Neural cell (in vitro differentiated cells): ENCODE measurements at regions not wholly inside any gene's neighbourhood (a gene's known extent, or its start where the extent isn't known, plus 50 kb on each side); places are given as distances from the start of the nearest gene placed in this dataset.
"Not testable (repeated sequence)": the region's sequence is repeated elsewhere in the genome, so short reads cannot be mapped to it uniquely, and the experiment has no call there.

ENCODE experiments used
- H2AFZ ChIP-seq: fragments of 200-600, 300-800 bp; sonication (generic), shearing (Covaris generic); 2 replicates; pipeline ENCODE4 v1.6.0; 2014; ENCODE audit warnings: low read depth, mild to moderate bottlenecking, antibody characterized with exemption, low read length, moderate library complexity
- H3F3A ChIP-seq: fragments of 200-600 bp; shearing (Covaris generic); 2 replicates; pipeline ENCODE4 v1.6.1; 2016; ENCODE audit warnings: mild to moderate bottlenecking, moderate library complexity, mixed read lengths, antibody characterized with exemption, low read length; ENCODE audit not compliant: insufficient read depth, poor library complexity, severe bottlenecking
- H3K27ac ChIP-seq: fragments of 200-600, 300-800 bp; sonication (generic), shearing (Covaris generic); 2 replicates; pipeline ENCODE4 v1.5.1; 2014; ENCODE audit warnings: mild to moderate bottlenecking, low read length, moderate library complexity
- H3K27me3 ChIP-seq: fragments of 300-800, 200-600 bp; sonication (generic), shearing (Covaris generic); 2 replicates; pipeline ENCODE4 v1.6.0; 2014; ENCODE audit warnings: mild to moderate bottlenecking, low read depth, low read length, moderate library complexity; ENCODE audit not compliant: insufficient read depth
- H3K36me3 ChIP-seq: fragments of 300-800, 200-600 bp; sonication (generic), shearing (Covaris generic); 2 replicates; pipeline ENCODE4 v1.5.1; 2014; ENCODE audit warnings: mild to moderate bottlenecking, antibody characterized with exemption, low read length, moderate library complexity; ENCODE audit not compliant: insufficient read depth
- H3K4me2 ChIP-seq: fragments of 300-800, 200-600 bp; sonication (generic), shearing (Covaris generic); 2 replicates; pipeline ENCODE4 v1.6.0; 2014; ENCODE audit warnings: mild to moderate bottlenecking, low read length
- H3K4me3 ChIP-seq: fragments of 300-800, 200-600 bp; sonication (generic), shearing (Covaris generic); 2 replicates; pipeline ENCODE4 v1.5.1; 2014; ENCODE audit warnings: mild to moderate bottlenecking, low read length, moderate library complexity
- H3K79me2 ChIP-seq: fragments of 200-600 bp; shearing (Covaris generic); replicated peaks from 2 replicates; pipeline ENCODE4 v1.6.0; 2014; ENCODE audit warnings: mild to moderate bottlenecking, low read length, moderate library complexity; ENCODE audit not compliant: insufficient read depth
- H3K9ac ChIP-seq: fragments of 300-800, 200-600 bp; sonication (generic), shearing (Covaris generic); 2 replicates; pipeline ENCODE4 v1.6.1; 2016; ENCODE audit warnings: mild to moderate bottlenecking, low read length, mixed read lengths
- H3K9me2 ChIP-seq: fragments of 200-600 bp; shearing (Covaris generic); 2 replicates; pipeline ENCODE4 v1.6.1; 2016; ENCODE audit warnings: mild to moderate bottlenecking, low read length, mixed read lengths; ENCODE audit not compliant: insufficient read depth
- H3K9me3 ChIP-seq: fragments of 200-600, 300-800 bp; sonication (generic), shearing (Covaris generic); 2 replicates; pipeline ENCODE4 v1.6.1; 2016; ENCODE audit warnings: mild to moderate bottlenecking, mixed run types, low read length, moderate library complexity, mixed read lengths
- H4K20me1 ChIP-seq: fragments of 200-600 bp; shearing (Covaris generic); 2 replicates; pipeline ENCODE4 v1.6.1; 2016; ENCODE audit warnings: mild to moderate bottlenecking, mixed run types; ENCODE audit not compliant: insufficient read depth
- CTCF ChIP-seq: fragments of 450-650 bp; IDR thresholded peaks from 2 replicates; pipeline ENCODE4 v1.5.1; 2014; ENCODE audit warnings: antibody characterized with exemption, mild to moderate bottlenecking, moderate library complexity; ENCODE audit not compliant: poor library complexity, severe bottlenecking
- EP300 ChIP-seq: fragments of 450-650 bp; conservative IDR thresholded peaks from 2 replicates; pipeline ENCODE4 v1.6.1; 2014; ENCODE audit warnings: antibody characterized with exemption, mild to moderate bottlenecking, moderate library complexity; ENCODE audit not compliant: poor library complexity, severe bottlenecking
- EZH2 ChIP-seq: fragments of 200-600, 300-800 bp; shearing (Covaris generic), sonication (generic); IDR thresholded peaks from 2 replicates; pipeline ENCODE4 v1.6.1; 2014; ENCODE audit warnings: antibody characterized with exemption, low read length, borderline replicate concordance, mild to moderate bottlenecking; ENCODE audit not compliant: insufficient read depth, poor library complexity, severe bottlenecking
- MXI1 ChIP-seq: fragments of 450-650 bp; conservative IDR thresholded peaks from 2 replicates; pipeline ENCODE4 v1.6.1; 2014; ENCODE audit warnings: antibody characterized with exemption, mild to moderate bottlenecking; ENCODE audit not compliant: poor library complexity, severe bottlenecking
- POLR2AphosphoS5 ChIP-seq: IDR thresholded peaks from 2 replicates; pipeline ENCODE4 v1.6.1; 2012
- RAD21 ChIP-seq: fragments of 450-650 bp; conservative IDR thresholded peaks from 2 replicates; pipeline ENCODE4 v1.6.1; 2014; ENCODE audit warnings: antibody characterized with exemption, mild to moderate bottlenecking, moderate library complexity
- REST ChIP-seq: IDR thresholded peaks from 2 replicates; pipeline ENCODE4 v1.6.1; 2012; ENCODE audit warnings: borderline replicate concordance
- SMC3 ChIP-seq: fragments of 450-650 bp; conservative IDR thresholded peaks from 2 replicates; pipeline ENCODE4 v1.6.1; 2014; ENCODE audit warnings: antibody characterized with exemption, mild to moderate bottlenecking, moderate library complexity; ENCODE audit not compliant: poor library complexity
- TAF1 ChIP-seq: IDR thresholded peaks from 2 replicates; pipeline ENCODE4 v1.6.1; 2012; ENCODE audit warnings: low read depth

- no peaks in the 10 kb centered on the region for H3K27me3 ChIP-seq
- no peaks in the 10 kb centered on the region for H3K79me2 ChIP-seq
- no peaks in the 10 kb centered on the region for H4K20me1 ChIP-seq
- no peak overlapping the region for H3K4me3 ChIP-seq
- no peaks in the 10 kb centered on the region for H3K9me3 ChIP-seq
- no peaks in the 10 kb centered on the region for H3K36me3 ChIP-seq
- TF ChIP-seq EZH2, result no peak
- TF ChIP-seq POLR2AphosphoS5, result no peak
- no peak for TF ChIP-seq SMC3
- no peak for TF ChIP-seq TAF1
- no peak for TF ChIP-seq CTCF
- TF ChIP-seq RAD21, result no peak
- no peak for TF ChIP-seq MXI1
- no peak for TF ChIP-seq EP300
- no peak for TF ChIP-seq REST
- H3K27ac ChIP-seq, result no peak overlapping the region
- no peak overlapping the region for H3K4me2 ChIP-seq
- H3K9ac ChIP-seq, result no peak overlapping the region
- no peak overlapping the region for H2AFZ ChIP-seq
- no peaks in the 10 kb centered on the region for H3K9me2 ChIP-seq
- H3F3A ChIP-seq, result no peaks in the 10 kb centered on the region
Measured at GRCh38 chr9:88835772-88836171, 155.5 kb upstream of the S1PR3 start.

- H3K9me2 ChIP-seq, result no peaks in the 10 kb centered on the region
- no peaks in the 10 kb centered on the region for H3K36me3 ChIP-seq
- no peak overlapping the region for H3K9ac ChIP-seq
- no peak overlapping the region for H2AFZ ChIP-seq
- no peaks in the 10 kb centered on the region for H3K27me3 ChIP-seq
- no peaks in the 10 kb centered on the region for H4K20me1 ChIP-seq
- TF ChIP-seq EZH2 (no peak), CTCF (no peak), RAD21 (no peak), MXI1 (no peak), EP300 (no peak), REST (no peak), SMC3 (no peak), TAF1 (no peak), POLR2AphosphoS5 (no peak)
- no peak overlapping the region for H3K27ac ChIP-seq
- no peak overlapping the region for H3K4me2 ChIP-seq
- no peak overlapping the region for H3K4me3 ChIP-seq
- H3K9me3 ChIP-seq, result no peaks in the 10 kb centered on the region
- no peaks in the 10 kb centered on the region for H3K79me2 ChIP-seq
- H3F3A ChIP-seq, result no peaks in the 10 kb centered on the region
Measured at GRCh38 chr9:88837731-88838130, 153.5 kb upstream of the S1PR3 start.

DNA sequence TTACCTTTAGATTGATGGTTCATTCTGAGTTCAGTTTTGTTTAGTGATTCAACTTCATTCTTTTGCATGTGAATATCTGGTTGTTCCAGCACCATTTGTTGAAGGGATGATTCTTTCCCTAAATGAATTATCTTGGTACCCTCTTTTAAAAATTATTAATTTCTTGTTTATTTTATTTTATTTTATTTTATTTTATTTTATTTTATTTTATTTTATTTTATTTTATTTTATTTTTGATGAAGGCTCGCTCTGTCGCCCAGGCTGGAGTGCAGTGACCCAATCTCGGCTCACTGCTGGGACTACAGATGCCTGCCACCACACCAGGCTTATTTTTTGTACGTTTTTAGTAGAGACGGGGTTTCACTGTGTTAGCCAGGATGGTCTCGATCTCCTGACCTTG, 141.4 kb upstream of the S1PR3 start:
- H3K27ac ChIP-seq, H3F3A ChIP-seq, H3K9me3 ChIP-seq, H3K4me2 ChIP-seq, H3K9ac ChIP-seq, H2AFZ ChIP-seq, H3K79me2 ChIP-seq, H3K36me3 ChIP-seq, H3K4me3 ChIP-seq, H3K9me2 ChIP-seq, H4K20me1 ChIP-seq, H3K27me3 ChIP-seq: not testable (repeated sequence)
